ENCODE measurements at regions not wholly inside any gene's neighbourhood (a gene's known extent, or its start where the extent isn't known, plus 50 kb on each side); places are given as distances from the start of the nearest gene placed in this dataset.
A peak's percentile ranks its signal among the peaks of the same experiment; 100 is the strongest.

DNA sequence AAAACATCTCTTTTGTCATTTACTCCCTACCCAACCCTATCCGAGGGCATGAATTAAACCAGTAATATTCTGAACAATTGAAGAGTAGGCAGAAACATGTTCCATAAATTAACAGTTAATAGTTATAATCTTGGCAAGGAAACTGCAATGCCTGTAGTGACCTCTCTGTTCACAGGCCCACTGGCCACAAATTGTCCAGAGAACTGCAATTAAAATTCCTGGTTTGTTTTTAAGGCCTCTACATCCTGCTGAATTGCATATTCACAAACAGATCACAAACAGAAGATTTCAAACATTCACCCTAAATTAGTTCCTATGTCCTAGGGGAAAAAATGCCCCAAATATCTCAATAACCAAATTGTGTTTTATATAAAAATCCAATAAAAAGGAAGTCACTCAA lies 143.2 kb upstream of the TRPC6 start:
- no peak overlapping the region for H3K27ac ChIP-seq
- no peaks in the 10 kb centered on the region for H3K9me3 ChIP-seq
- H3K4me3 ChIP-seq, result no peak overlapping the region
- DNase-seq (no peak), ATAC-seq (no peak)
- no peaks in the 10 kb centered on the region for H3K27me3 ChIP-seq
- H3K36me3 ChIP-seq, result no peaks in the 10 kb centered on the region
- intact Hi-C loops (cut with DNase I), result no loop called here
- H3K4me1 ChIP-seq, result no peaks in the 10 kb centered on the region
- TF ChIP-seq, protein P1, sequence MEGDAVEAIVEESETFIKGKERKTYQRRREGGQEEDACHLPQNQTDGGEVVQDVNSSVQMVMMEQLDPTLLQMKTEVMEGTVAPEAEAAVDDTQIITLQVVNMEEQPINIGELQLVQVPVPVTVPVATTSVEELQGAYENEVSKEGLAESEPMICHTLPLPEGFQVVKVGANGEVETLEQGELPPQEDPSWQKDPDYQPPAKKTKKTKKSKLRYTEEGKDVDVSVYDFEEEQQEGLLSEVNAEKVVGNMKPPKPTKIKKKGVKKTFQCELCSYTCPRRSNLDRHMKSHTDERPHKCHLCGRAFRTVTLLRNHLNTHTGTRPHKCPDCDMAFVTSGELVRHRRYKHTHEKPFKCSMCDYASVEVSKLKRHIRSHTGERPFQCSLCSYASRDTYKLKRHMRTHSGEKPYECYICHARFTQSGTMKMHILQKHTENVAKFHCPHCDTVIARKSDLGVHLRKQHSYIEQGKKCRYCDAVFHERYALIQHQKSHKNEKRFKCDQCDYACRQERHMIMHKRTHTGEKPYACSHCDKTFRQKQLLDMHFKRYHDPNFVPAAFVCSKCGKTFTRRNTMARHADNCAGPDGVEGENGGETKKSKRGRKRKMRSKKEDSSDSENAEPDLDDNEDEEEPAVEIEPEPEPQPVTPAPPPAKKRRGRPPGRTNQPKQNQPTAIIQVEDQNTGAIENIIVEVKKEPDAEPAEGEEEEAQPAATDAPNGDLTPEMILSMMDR (IDR thresholded peaks at IDR 0.05), result no peak

DNA sequence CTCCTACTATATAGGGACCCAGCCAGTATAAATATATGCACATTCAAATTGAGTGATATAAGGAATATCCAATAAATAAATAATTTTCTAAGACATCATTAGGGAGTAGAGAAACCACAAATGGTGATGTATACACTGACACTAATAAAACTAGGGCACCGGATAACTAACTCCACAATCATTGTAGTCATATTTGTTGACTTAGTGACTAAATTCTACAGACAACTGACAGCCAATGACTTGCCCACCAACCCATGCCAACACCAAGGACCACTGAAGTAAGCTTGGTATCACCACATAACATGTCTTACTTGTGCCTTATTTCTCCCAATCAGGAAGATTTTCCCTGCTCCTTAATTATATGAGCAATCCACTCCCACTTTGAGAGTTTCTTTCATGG lies 139.6 kb upstream of the TRPC6 start:
- Histone ChIP-seq H3K36me3 (no peaks in the 10 kb centered on the region), H3K27me3 (no peaks in the 10 kb centered on the region), H3K9me3 (no peaks in the 10 kb centered on the region), H3K27ac (no peak overlapping the region), H3K4me1 (no peaks in the 10 kb centered on the region), H3K4me3 (no peak overlapping the region)
- no peak for ATAC-seq
- no peak for DNase-seq
- intact Hi-C loops (cut with DNase I), result no loop called here
- TF ChIP-seq, protein P1 (IDR thresholded peaks at IDR 0.05), result no peak

DNA sequence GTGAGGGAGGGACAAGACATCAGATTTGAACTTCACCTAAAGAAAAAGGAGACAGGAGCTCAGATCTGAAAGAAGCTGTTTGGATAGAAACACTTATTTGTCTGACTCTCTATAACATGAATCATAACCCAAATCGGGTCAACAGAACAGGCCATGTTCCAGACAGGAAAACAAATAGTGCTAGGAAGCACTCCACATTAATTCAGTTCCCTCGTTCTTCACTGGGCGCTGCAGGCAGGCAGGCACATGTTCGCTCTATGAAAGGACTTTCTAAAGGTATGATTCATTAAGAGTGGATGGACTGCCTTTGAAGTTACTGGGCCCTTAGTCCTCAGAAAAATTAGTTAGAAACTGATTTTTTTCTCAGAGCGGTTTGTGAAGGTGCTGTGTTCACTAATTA lies 137.5 kb upstream of the TRPC6 start:
- TF ChIP-seq, protein P1 (IDR thresholded peaks at IDR 0.05), result no peak
- H3K27me3 ChIP-seq, result no peaks in the 10 kb centered on the region
- no peaks in the 10 kb centered on the region for H3K36me3 ChIP-seq
- no peak overlapping the region for H3K27ac ChIP-seq
- DNase-seq (no peak), ATAC-seq (peak; percentile 64)
- no peak overlapping the region for H3K4me3 ChIP-seq
- H3K9me3 ChIP-seq, result no peaks in the 10 kb centered on the region
- no peaks in the 10 kb centered on the region for H3K4me1 ChIP-seq
- intact Hi-C loops (cut with DNase I), result no loop called here

DNA sequence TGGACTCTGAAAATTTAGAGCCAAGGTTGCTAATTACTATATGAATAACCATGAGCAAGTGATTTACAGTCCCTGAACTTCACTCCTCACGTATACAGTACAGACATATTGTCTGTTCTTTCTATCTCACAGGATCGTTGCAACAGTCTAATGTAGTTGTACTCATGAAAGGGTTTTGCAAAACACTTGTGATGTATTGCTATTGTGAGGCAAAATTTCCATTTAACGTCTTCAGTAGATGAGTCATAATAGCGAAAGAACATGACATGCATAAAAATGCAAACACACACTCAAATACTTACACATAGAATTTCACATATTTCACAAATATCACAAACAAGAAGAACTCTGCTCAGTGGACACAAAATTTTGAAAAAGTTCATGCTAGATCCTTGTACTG lies 134.6 kb upstream of the TRPC6 start:
- ATAC-seq (no peak), DNase-seq (no peak)
- H3K9me3 ChIP-seq, result no peaks in the 10 kb centered on the region
- TF ChIP-seq, protein P1 (IDR thresholded peaks at IDR 0.05), result no peak
- H3K27me3 ChIP-seq, result no peaks in the 10 kb centered on the region
- no peak overlapping the region for H3K27ac ChIP-seq
- no peaks in the 10 kb centered on the region for H3K36me3 ChIP-seq
- no peak overlapping the region for H3K4me3 ChIP-seq
- intact Hi-C loops (cut with DNase I), result no loop called here
- H3K4me1 ChIP-seq, result no peaks in the 10 kb centered on the region

DNA sequence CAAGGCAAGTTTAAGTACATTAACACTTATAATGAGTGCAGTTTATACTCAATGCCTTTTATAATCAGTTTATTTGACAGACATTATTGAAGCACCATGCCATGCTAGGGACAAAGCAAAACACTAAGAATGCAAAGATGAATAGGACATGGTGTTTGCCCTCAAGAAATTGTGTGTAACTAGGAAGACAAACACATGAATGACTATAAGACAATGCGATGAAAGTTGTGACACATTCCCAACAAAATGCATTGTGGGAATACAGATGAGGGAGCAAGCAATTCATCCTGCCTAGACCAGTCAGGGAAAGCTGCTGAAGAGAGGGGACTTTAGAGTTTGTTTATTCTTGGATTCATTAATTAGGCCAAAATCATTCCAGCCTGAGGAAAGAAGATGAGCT lies 133.8 kb upstream of the TRPC6 start:
- H3K27me3 ChIP-seq, result no peaks in the 10 kb centered on the region
- H3K27ac ChIP-seq, result no peak overlapping the region
- DNase-seq (no peak), ATAC-seq (no peak)
- H3K4me3 ChIP-seq, result no peak overlapping the region
- TF ChIP-seq, protein P1 (IDR thresholded peaks at IDR 0.05), result no peak
- H3K4me1 ChIP-seq, result no peaks in the 10 kb centered on the region
- H3K36me3 ChIP-seq, result no peaks in the 10 kb centered on the region
- no peaks in the 10 kb centered on the region for H3K9me3 ChIP-seq
- intact Hi-C loops (cut with DNase I), result no loop called here

DNA sequence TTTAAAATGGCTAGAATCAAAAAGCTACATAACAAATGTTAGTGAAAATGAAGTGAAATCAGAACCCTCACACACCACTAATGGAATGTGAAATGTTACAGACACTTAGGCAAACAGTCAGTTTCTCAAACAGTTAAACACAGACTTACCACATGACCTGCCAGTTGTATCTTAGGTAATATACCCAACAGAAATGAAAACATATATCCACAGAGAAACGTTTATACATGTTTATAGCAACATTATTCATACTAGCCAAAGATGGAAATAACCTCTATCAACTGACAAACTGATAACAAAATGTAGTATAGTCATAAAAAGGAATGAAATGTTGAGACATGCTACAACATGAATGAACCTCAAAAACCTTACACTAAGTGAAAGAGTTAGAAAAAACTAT lies 131.5 kb upstream of the TRPC6 start:
- no peaks in the 10 kb centered on the region for H3K36me3 ChIP-seq
- DNase-seq (no peak), ATAC-seq (no peak)
- H3K27ac ChIP-seq, result no peak overlapping the region
- TF ChIP-seq, protein P1 (IDR thresholded peaks at IDR 0.05), result no peak
- no peaks in the 10 kb centered on the region for H3K9me3 ChIP-seq
- no peak overlapping the region for H3K4me3 ChIP-seq
- no peaks in the 10 kb centered on the region for H3K27me3 ChIP-seq
- no peaks in the 10 kb centered on the region for H3K4me1 ChIP-seq
- intact Hi-C loops (cut with DNase I), result no loop called here
